HG03135 (cell line): ENCODE measurements at regions not wholly inside any gene's neighbourhood (a gene's known extent, or its start where the extent isn't known, plus 50 kb on each side); places are given as distances from the start of the nearest gene placed in this dataset.

ENCODE experiments used
- ATAC-seq: cut with Tn5 transposase; IDR thresholded peaks from one replicate; pipeline ENCODE4 v1.9.1; 2021; ENCODE audit warnings: mild to moderate bottlenecking, moderate library complexity; ENCODE audit not compliant: unreplicated experiment

DNA sequence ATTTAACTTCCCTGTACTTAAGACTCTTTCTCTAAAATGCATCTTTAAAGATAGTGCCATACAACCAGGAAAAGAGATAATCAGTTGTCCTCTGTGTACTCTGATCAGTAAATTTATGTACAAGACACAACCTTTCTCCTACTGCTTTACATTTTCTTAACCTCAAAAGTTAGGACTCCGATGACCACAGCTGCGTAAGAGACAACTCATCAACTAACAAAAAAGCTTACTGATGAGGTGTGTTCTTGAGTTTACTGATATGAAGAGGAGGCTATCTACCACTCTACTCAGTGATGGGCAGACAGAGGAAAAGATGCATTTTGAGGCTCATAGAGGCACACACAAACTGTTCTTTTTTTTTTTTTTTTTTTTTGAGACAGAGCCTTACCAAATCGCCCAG, 71.4 kb upstream of the HIF1A start:
- ATAC-seq = no peak

DNA sequence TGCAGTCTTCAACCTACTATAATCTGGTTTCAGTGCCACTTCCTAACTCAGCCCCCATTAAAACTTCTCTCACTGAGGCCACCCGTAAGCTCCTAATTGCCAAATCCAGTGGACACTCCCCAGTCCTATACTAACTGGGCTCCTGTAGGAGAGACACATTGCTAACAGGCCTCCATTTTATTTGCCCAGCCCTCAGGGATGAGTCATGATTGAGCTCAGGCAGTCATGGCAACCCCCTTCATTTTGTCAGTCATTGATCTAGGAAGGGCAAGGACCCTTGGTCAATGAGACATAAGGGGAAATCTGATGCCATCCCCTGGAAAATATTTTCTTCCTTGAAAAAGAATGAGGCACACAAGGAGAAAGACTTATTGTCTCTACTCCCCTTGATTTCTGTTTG, 70.1 kb upstream of the HIF1A start:
- no peak for ATAC-seq

DNA sequence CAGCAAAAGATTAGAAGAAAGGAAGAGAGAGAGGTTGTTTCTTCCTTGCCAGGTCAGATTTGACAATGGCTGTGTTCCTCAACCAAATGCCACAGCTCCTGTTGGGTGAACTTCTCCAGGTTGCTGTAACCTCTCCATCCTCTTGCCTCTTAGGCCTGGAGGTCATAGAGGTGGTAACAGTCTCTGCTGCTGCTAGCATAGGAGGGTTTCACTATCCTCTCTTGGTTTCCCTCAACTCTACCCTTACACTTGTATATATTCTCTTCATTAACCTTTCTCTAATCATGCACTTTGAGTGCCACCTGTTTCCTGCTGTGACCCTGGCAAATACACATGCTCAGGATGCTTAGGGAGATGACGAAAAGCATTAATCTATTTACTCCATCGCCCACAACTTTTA, 67.7 kb upstream of the HIF1A start:
- ATAC-seq = no peak

DNA sequence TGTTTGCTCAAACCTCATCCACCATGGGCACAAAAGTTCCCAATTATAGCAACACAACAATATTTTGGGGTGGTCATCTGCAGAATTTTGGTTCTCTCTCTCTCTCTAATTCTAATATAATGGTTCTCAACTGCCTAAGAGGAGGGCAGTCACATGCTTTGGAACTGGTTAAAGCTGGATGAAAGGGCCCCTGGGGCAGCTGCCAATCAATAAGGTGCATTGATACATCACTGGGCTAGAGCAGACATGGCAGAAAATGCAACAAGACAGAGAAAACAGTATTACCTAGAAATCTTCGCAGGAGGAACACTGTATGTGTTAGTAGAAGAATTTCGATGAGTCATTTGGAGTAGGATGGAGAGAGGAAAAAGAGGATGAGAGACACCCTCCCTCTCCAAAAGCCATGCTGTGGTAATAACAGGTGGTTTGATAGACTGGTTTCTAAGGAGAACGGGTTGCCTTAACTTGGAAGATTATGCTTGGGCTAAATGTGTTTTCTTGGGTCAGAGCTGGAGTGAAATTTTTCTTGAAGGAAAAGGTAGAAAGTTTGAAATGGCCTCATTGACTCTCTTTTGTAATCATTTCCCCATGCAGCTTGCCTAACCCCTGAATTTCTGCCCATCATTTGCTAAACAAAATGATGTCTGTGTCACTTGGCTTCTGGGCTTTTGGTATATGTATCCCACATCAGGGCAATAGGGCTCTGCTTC, 67.1 kb upstream of the HIF1A start:
- no peak for ATAC-seq

DNA sequence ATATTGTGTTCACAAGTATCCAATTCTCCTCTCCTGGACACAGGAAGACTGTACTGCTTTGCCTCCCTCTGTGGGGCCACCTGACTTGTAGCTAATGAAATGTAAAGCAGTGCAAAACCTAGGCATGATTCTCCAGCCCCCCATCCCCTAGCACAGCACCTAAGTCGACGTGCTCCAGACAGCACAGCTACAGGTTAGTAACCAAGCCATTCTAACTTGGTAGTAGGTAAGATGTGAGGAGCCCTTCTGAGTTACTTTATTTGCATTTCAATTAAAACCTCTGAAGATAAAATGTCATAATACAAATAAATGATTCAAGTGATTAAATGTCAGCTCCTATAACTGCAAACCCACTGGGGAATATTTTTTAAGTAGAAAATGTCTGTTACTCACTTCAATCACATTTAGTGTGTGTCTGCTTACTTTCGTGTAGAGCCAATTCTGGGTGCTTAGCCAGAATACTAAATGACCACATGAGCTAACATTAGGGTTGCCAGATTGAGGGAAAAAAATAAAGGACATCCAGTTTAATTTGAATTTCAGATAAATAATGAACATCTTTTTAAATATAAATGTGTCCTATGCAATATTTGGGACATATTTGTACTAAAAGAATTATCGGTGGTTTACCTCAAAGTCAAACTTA, 64.8 kb upstream of the HIF1A start:
- ATAC-seq = no peak

DNA sequence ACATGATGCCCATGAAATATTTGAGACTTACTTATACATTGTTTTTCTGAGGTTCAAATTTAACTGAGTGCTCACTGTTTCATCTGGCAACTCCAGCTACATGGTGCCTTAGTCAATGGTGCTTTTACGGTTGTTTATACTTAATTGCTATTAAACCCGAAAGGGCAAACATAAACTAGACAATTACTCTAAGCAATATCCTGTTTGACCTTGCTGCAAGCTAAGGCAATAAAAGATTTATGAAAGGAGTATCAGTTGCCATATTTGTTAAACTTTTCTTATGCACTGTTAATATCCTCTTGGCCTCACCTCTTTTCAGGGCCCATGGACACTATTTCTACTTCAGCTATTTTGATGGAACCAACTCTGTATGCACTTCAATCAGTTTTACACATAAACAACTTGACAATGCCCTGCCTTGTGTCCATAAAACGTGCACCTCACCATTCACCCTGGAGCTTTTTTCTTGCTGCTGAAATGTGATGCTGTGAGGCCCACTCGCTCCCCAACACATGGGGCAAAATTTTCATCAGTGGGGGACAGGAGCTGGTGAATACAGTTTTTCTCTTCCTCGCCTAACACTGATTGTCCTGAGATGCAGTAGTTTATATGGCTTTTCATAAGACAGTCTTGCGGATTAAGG, 64.1 kb upstream of the HIF1A start:
- no peak for ATAC-seq

DNA sequence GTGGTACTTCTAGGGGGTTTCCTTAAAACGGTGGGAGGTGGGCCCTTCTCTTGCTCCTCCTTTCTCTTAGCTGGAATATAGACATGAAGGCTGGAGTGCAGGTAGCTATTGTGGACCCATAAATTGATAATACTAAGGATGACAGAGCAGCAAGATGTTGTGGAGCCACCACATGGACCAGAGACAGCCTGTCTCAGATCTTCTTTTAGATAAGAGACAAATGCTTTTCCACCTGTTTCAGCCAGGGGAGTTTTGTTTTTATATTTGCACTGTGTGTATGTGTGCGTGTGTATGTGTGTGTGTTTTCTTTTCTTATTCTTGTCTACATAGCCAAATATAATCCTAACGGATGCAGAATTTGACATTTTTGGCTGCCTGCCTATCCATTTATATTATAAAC, 62.9 kb upstream of the HIF1A start:
- ATAC-seq = no peak

DNA sequence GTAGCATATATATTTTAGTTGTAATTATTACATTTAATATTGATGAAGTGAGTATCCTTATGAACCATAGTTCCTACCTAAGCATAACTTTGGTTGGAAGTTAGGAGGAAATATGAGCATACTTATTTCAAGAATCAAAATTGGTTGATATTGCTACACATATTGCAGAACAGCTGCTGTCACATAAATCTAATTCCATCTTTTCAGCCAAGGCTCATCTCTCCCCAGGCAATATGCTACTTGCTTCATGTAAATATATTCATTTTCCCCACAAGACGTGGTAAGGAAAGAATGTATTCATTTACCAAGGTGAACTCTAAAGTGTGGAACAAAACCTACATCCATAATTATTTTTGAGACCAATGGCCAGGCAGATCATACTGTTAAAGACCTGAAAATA, 62.5 kb upstream of the HIF1A start:
- ATAC-seq = no peak

DNA sequence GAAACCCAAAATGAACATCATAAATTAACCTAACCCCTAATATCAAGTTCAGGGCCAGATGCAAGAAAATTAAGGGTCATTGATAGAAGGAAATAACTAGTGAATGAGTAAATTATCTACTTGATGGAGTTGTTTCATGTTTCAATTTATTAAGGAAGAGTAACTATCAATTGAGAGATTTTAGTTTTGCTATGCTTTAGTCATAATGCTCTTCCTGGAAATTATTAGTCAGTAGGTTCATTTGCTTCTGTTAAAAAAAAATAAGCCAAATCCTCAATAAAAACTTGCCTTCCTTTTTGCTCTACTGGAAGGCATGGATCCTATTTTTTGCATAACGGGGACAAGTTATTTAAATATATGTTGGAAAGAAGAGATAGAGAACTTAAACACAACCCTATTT, 59.0 kb upstream of the HIF1A start:
- ATAC-seq = no peak

DNA sequence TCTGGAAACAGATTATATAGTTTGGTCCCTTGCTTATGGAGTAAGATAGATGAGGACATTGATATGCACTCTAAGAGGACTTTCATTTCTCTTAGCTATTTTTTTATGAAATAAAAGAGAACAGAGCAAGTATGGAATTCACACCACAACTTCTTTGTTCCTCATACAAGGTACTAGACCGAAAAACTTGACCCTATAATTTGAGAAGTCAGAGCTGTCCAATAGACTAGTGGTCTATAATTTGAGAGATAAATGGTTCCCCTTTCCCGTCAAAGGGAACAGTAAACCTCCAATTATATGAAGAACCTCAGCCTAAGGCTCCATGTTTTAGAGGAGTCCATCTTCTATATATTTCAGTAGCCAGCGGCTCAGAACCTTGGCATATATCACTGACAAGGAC, 58.5 kb upstream of the HIF1A start:
- no peak for ATAC-seq

DNA sequence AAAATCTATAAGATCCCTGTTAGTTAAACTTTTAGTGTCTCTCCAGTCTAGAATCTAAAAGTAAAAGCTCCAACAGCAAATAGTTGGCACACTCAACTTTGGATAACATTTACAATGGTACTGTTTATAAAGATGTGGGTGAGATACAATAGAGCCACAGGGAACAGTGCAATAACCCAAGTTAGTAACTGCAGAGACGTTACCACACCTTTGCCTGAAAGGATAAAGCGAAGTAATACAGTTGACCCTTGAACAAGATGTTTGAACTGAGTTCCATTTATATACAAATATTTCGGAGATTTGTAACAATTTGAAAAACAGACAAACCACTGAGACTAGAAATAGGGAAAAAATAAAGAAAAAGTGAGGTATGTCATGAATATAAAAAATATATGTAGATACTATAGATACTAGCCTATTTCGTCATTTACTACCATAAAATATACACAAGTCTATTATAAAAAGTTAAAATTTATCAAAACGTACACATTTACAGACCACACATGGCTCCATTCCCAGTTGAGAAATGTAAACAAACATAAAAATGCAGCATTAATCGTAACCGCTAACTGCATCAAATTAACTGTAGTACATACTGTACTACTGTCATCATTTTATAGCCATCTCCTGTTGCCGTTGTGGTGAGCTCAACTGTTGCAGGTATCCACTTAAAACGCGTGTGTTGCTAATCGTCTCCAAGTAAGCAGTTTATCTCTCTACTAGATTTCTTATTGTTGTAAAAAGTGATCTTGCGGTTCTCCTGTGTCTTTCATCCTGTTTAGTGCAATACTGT, 56.5 kb upstream of the HIF1A start:
- no peak for ATAC-seq

DNA sequence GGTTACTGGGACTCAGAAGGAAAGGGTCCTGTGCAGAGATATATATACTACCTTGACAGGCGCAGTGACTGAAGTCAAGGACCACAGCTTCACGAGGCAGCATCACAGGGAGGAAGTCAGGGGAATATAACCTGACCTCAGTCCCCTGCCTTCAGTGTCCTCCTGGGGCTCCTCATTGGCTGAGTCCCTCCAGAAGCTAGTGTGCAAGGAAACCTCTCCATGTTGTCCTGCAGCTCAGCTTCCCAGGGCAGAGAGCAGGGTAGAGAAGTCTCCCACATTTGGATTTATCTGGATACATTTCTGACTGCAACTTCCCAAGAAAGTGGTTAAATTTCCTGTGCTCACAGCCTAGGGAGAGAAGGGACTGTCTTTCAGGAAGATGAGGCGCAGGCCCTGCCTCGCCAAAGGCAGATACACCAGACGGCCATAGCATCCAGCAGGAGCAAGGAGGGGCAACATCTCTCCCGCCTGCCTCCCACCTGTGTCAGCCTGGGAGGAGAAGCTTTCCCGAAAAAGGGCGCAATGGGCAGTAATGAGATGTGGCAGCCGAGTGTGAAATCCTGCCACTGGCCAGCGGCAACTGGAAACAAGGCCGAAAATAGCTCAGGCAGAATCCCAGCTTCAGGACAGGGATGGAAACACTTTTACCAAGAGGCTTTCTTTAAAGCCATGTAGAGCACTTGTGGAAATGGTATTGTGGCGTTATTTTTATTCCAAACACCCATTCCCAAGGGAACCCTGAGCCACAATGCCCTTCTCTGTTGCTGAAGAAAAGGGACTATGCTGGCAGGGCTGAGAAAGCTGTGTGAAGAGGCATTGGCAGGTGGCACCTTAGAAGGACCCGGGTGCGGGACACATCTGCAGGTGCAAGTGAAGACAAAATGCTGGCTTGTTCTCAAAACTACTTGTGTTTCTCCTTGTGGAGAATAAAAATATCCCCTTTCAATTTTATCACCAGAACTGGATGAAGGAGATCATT, 54.9 kb upstream of the HIF1A start:
- ATAC-seq = no peak

DNA sequence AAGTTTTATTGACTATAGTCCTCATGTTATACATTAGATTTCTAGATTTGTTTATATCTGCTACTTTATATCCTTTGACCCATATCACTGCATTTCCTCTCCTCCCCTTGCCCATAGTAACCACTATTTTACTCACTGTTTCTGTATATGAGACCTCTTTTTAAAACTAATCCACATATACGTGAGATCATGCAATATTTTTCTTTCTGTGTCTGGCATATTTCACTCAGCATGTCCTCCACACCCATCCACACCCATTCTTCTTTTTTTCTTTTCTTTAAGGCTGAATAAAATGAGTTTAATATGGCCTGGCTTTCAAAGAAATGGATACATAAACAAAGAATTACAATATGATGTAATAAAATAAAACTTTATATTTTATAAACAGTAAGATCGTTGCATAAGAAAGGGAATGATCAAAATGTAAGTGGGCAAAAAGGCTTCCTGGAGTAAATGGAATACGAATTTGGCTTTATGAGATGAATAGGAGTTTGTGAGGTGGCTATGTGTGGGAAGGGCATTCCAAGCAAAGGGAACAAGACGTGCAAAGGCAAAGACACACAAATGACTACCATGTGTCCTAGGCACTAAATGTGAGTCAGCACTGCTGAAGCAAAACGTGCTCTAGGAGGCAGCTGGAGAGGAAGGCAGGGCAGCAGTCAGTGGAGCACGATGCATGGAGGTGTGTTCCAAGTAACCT, 53.2 kb upstream of the HIF1A start:
- ATAC-seq = no peak

DNA sequence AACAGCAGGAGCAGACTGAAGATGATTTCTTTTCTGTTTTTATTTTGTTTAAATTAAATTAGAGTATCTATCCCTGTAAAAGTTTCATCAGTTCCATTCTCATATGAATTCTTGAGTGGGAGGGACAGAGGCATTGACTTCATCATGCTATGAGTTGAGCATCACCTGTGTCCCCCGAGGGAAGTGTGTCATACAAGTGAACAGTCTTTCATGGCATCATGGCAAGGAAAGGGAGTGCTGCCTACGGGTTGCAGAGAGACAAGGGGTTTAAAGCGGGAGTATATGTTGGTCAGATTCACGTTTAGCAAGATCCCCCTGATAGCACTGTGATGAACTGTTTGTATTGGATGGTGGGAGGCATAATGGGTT, 52.7 kb upstream of the HIF1A start:
- no peak for ATAC-seq

DNA sequence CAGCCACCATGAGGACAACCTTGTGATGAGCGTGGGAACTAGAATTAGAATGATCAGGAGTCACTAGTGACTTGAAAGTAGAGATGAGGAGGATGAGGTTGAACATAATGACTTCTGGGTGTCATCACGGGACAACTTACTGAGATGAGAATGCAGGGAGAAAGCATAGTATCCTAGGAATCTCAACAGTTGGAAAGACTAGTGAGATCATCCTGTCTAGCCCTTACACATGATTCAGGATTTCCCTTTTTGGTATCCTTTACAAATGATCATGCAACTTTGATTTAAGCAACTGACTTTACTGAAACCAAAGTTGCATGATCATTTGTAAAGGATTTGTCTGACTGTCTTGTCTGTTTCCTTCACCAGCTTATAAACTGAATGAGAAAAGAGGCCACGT, 51.8 kb upstream of the HIF1A start:
- ATAC-seq = no peak

DNA sequence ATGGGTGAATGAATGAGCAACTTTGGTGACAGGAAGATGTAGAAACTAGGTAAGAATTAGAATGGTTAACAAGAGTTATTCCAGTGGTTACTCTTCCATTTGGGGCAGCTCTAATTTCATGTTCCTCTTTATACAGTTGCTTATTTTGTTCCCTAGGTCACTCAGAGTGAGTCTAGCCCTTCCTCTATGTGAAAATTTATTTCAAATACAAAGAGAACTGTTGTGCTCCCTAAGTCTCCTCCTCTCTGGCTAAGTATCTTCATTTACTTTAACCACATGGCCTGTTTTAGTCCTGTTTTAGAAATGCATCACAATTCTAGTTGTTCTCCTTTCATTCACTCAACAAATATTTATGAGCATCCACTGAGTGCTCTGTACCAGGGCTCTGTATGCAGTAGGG, 51.1 kb upstream of the HIF1A start:
- ATAC-seq = no peak

DNA sequence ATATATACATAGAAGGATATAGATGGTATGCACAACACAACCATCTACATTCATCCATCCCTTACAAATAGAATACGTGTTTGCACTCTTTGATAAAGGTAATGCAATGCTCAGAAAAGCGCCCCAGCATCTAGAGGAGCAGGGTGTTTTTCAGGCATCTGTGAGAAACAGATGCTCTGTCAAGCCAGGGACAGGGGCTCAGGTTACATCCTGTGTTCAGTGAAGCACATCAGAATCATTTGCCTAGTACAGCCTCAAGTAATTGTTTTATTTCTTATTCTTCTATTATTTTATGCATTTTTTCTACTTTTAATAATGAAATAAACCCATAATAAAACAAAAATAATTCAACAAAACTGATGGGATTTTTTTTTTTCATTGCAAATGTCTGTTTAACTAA, 50.5 kb upstream of the HIF1A start:
- peak; percentile 80 for ATAC-seq

DNA sequence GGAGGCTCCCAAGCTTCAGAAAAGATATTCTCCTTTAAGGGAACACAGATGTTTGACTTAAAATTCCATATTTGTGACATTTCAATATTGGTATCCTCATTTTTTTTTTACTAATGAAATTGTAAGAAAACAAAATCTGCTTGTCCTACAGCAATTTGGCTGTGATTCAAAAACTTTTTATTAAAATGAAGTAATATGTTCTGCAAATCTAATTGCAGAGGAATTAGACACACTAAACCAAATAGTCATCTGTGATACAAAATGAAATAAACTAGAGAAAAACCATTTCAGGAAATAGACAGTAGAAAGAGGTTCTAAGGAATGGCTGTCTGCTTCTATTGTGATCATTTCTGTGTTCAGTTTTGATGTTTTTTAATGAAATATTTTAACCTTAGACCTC, 50.1 kb upstream of the HIF1A start:
- ATAC-seq = no peak
